Breast epithelium (tissue), 4 donors: ENCODE measurements at regions not wholly inside any gene's neighbourhood (a gene's known extent, or its start where the extent isn't known, plus 50 kb on each side); places are given as distances from the start of the nearest gene placed in this dataset.

Source experiments
- DNase-seq, 2 donors: peaks; one replicate each; pipeline ENCODE4 v3.0.0-alpha.2; 2019; ENCODE audit warnings: low spot score in 2 of 2
- H3K27ac ChIP-seq, 2 donors: fragments of 200-600 bp; sonication (generic) in 1 of 2; one replicate each; pipeline ENCODE4 v1.5.1; 2016 to 2019; ENCODE audit warnings: mild to moderate bottlenecking in 1 of 2
- H3K27me3 ChIP-seq, 2 donors: fragments of 200-600 bp; sonication (generic) in 1 of 2; one replicate each; pipeline versions ENCODE4 v1.5.1 to v1.6.0; 2017 to 2019; ENCODE audit warnings: control low read depth in 1 of 2, mild to moderate bottlenecking in 1 of 2
- H3K36me3 ChIP-seq: fragments of 200-600 bp; one replicate; pipeline ENCODE4 v1.5.1; 2019
- H3K4me1 ChIP-seq, 2 donors: fragments of 200-600 bp; sonication (generic); one replicate each; pipeline ENCODE4 v1.5.1; 2016 to 2019; ENCODE audit warnings: control low read depth in 1 of 2
- H3K4me3 ChIP-seq, 3 donors: fragments of 200-600 bp; sonication (generic); 1 replicate in 2 of 3; 2 replicates in 1 of 3; pipeline ENCODE4 v1.5.1; 2016 to 2019; ENCODE audit warnings: mild to moderate bottlenecking in 3 of 3, moderate library complexity in 2 of 3
- H3K9me3 ChIP-seq, 2 donors: fragments of 200-600 bp; sonication (generic) in 1 of 2; one replicate each; pipeline ENCODE4 v1.5.1; 2016 to 2019; ENCODE audit warnings: control low read depth in 1 of 2
- POLR2A ChIP-seq: fragments of 450-650 bp; IDR thresholded peaks from one replicate; pipeline ENCODE4 v1.6.1; 2016; ENCODE audit warnings: antibody characterized with exemption, mild to moderate bottlenecking, moderate library complexity
- POLR2AphosphoS5 ChIP-seq, 3 donors: sonication (generic); formaldehyde crosslinking; IDR thresholded peaks; one replicate each; pipeline ENCODE4 v1.6.1; 2017; ENCODE audit warnings: antibody characterized with exemption in 3 of 3
- intact Hi-C: fragments of 100-400 bp; cut with DNase I; formaldehyde crosslinking; loops from one replicate; pipeline ENCODE4 v1.15.1; 2023; ENCODE audit warnings: low total_unique reads
- TF ChIP-seq, protein P1 (sequence below), 3 donors: fragments of 450-650 bp; IDR thresholded peaks; one replicate each; pipeline ENCODE4 v1.5.1; 2016 to 2017; ENCODE audit warnings: antibody characterized with exemption in 3 of 3, mild to moderate bottlenecking in 3 of 3, moderate library complexity in 3 of 3

DNA sequence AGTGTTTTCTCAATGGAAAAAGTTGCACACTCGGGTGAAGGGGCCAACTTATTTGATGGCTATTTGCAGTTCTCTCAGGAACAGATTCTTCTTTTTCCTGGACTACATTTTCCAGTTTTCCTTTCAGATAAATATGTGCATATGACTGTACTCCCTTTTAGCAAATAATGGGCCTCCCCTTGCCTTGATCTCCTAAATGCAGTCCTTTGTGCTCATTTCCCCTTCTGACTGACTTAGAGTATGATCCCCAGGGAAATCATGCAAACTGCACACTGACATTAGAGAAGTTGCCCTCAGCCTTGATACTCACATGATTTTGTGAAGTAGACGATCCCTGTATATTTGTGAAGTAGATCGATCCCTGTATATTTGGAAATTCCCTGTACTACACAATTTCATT is 492.9 kb upstream of the NOVA1 start:
- TF ChIP-seq POLR2AphosphoS5 (IDR thresholded peaks at IDR 0.05) (no peak), POLR2A (no peak)
- TF ChIP-seq, protein P1, sequence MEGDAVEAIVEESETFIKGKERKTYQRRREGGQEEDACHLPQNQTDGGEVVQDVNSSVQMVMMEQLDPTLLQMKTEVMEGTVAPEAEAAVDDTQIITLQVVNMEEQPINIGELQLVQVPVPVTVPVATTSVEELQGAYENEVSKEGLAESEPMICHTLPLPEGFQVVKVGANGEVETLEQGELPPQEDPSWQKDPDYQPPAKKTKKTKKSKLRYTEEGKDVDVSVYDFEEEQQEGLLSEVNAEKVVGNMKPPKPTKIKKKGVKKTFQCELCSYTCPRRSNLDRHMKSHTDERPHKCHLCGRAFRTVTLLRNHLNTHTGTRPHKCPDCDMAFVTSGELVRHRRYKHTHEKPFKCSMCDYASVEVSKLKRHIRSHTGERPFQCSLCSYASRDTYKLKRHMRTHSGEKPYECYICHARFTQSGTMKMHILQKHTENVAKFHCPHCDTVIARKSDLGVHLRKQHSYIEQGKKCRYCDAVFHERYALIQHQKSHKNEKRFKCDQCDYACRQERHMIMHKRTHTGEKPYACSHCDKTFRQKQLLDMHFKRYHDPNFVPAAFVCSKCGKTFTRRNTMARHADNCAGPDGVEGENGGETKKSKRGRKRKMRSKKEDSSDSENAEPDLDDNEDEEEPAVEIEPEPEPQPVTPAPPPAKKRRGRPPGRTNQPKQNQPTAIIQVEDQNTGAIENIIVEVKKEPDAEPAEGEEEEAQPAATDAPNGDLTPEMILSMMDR (IDR thresholded peaks at IDR 0.05) = no peak
- no peak for DNase-seq
- intact Hi-C loops = no loop called here

DNA sequence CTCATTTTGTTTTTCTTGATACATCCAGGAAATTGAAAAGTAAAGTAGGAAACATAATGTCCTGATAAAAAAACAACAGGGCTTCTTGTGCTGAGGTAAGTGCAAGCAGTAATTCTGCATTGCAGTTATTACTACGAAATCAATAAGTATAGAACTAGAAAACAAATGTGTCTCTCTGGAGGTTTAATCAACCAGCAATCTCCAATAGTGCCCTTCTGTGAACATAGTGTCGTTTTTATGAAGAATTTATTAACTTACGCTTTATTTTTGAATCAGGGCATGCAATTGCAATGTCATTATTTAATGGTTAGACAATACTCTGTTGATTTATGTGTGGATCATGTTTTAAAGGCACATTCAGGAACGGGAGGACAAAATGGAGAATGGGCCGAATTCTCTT is 494.1 kb upstream of the NOVA1 start:
- TF ChIP-seq POLR2A (no peak), POLR2AphosphoS5 (IDR thresholded peaks at IDR 0.05) (no peak)
- TF ChIP-seq, protein P1 (IDR thresholded peaks at IDR 0.05) = no peak
- H3K4me3 ChIP-seq = no peak overlapping the region
- no peaks in the 10 kb centered on the region for H3K36me3 ChIP-seq
- H3K27ac ChIP-seq = no peak overlapping the region
- no peaks in the 10 kb centered on the region for H3K27me3 ChIP-seq
- H3K4me1 ChIP-seq = no peaks in the 10 kb centered on the region
- no peaks in the 10 kb centered on the region for H3K9me3 ChIP-seq
- DNase-seq = no peak
- intact Hi-C loops = no loop called here

More for the DNA sequence above, 492.9 kb upstream of the NOVA1 start:
- Histone ChIP-seq H3K4me3 (no peak overlapping the region), H3K9me3 (no peaks in the 10 kb centered on the region), H3K27me3 (no peaks in the 10 kb centered on the region), H3K27ac (no peak overlapping the region), H3K4me1 (no peaks in the 10 kb centered on the region), H3K36me3 (no peaks in the 10 kb centered on the region)

DNA sequence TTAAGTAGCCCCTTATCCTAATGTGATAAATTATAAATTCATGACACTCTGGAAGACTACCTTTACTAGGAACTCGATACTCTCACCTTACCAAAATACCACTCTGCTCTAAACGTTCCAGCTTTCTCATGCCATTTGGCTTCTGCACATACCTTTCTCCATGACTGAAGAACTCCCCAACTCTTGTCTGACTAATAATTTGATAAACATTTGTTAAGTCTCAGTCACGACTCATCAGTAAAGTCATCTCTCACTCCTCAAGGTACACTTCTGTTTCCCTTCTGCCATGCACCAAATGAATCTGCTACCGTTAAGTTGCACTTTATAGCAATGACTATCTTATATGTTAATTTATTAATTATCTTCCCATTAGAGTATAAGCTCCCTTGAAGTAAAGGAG is 498.3 kb upstream of the NOVA1 start:
- Histone ChIP-seq H3K36me3 (no peaks in the 10 kb centered on the region), H3K4me1 (no peaks in the 10 kb centered on the region), H3K9me3 (no peaks in the 10 kb centered on the region), H3K4me3 (no peak overlapping the region), H3K27me3 (no peaks in the 10 kb centered on the region), H3K27ac (no peak overlapping the region)
- no peak for DNase-seq
- intact Hi-C loops = no loop called here
- TF ChIP-seq POLR2A (no peak), POLR2AphosphoS5 (IDR thresholded peaks at IDR 0.05) (no peak)
- TF ChIP-seq, protein P1 (IDR thresholded peaks at IDR 0.05) = no peak

DNA sequence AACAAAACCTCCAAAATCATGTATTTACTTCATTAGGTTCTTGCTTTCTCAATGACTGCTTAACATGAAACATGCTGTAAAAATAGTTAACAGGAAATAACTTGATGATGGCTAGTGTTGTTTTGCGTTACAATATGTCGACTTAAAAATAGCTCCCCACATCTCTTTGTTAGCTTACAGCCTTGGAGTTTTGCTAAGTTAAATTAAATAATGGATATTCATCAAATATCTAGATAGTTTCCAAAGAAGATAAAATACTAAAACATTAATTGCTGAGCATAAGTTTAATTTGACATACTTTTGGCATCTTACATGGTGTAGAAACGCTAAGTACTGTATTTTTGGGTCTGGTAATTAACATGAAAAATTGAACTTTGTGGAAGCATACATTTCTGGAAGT is 500.6 kb upstream of the NOVA1 start:
- no peaks in the 10 kb centered on the region for H3K36me3 ChIP-seq
- no peaks in the 10 kb centered on the region for H3K27me3 ChIP-seq
- no peak overlapping the region for H3K27ac ChIP-seq
- DNase-seq = no peak
- TF ChIP-seq, protein P1 (IDR thresholded peaks at IDR 0.05) = no peak
- TF ChIP-seq POLR2AphosphoS5 (IDR thresholded peaks at IDR 0.05) = no peak
- no peak for TF ChIP-seq POLR2A
- no peak overlapping the region for H3K4me3 ChIP-seq
- intact Hi-C loops = no loop called here
- no peaks in the 10 kb centered on the region for H3K4me1 ChIP-seq
- no peaks in the 10 kb centered on the region for H3K9me3 ChIP-seq

DNA sequence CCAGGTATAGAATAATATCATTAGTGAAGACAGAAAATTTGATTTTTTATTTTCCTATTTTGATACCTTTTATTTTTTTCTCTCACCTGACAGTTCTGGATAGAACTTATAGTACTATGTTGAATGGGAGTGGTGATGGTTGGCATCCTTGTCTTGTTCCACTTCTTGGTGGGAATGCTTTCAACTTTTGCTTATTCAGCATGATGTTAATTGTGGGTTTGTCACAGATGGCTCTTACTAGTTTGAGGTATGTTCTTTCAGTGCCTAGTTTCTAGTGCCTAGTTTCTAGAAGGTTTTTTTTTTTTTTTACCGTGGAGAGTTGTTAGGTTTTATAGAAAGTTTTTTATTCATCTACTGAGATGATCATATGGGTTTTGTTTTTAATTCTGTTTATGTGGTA is 516.3 kb upstream of the NOVA1 start:
- no peak for DNase-seq
- Histone ChIP-seq H3K4me3 (no peak overlapping the region), H3K36me3 (no peaks in the 10 kb centered on the region), H3K9me3 (no peaks in the 10 kb centered on the region), H3K27me3 (no peaks in the 10 kb centered on the region), H3K27ac (no peak overlapping the region), H3K4me1 (no peaks in the 10 kb centered on the region)
- intact Hi-C loops = no loop called here
- TF ChIP-seq, protein P1 (IDR thresholded peaks at IDR 0.05) = no peak
- TF ChIP-seq POLR2AphosphoS5 (IDR thresholded peaks at IDR 0.05) (no peak), POLR2A (no peak)
